Esophagus mucosa (tissue), 1 donor: ENCODE measurements at regions not wholly inside any gene's neighbourhood (a gene's known extent, or its start where the extent isn't known, plus 50 kb on each side); places are given as distances from the start of the nearest gene placed in this dataset.

Experiments
- ATAC-seq: fragments of 200-7000 bp; cut with Tn5 transposase; one replicate; pipeline ENCODE4 v1.9.1; 2020
- donor health status: DM: yes; HTN: yes; CAD: no.

DNA sequence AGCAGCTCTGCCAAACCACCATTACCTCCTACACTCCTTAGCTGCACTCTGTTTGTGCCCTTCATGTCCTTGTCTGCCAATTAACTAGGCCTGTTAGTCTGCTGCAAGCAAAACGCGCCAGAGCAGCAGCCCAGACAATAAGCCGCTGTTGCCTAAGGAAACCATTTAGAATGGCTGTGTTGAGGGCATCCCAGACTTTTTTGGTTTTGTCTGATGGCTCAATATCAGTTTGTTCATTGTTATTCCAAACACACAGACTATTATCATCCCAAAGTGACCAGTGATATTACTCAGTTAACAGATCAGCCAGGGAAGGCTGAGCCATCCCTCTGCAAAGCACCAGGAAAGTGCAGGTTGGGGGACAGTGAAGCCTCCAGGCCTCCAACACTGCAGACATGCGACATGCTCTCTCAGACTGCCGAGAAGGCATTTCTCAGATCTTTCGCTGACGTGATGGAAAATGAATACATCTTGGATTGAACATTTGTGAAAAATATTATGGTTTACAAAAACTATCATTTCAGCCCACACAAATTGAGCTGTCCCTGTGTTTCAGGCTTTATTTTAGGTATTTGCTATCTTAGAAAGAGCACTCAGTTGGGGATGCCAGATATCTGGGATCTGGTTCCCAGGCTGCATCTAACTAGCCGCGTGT lies 182.0 kb upstream of the HNRNPA3 start:
- no peak for ATAC-seq

DNA sequence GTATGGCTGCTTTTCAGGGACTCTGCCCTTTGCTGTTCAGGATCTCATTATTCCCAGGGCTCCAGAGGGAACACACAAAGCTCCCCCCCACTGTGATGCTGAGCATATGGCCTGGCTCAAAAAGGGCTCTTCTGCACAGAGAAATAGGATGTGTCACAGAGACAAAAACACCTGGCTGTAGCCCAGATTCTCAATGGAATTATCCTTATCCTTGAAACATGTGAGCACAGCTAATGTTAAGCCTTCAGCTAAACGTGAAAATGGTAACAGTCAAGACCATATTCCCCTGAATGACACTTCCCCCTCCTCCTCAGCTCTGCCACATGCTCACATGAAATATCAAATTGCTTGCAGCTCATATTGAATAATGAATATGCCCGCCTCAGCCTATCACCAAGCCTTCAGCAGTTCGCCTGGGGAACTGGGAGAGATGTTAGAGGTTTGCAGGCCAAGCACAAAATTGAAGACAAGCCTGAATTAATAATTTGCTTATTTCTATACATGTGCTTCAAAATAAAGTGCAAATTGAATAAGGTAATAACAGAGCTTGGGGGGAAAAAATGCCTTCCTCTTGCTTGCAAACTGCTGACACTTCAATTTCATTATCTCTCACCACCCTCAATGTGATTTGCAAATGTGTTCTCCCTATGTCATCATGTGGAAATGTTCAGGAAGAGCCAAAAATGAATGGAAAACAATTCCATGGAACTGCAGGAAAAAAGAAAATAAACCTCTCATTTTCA lies 181.0 kb upstream of the HNRNPA3 start:
- ATAC-seq = no peak

DNA sequence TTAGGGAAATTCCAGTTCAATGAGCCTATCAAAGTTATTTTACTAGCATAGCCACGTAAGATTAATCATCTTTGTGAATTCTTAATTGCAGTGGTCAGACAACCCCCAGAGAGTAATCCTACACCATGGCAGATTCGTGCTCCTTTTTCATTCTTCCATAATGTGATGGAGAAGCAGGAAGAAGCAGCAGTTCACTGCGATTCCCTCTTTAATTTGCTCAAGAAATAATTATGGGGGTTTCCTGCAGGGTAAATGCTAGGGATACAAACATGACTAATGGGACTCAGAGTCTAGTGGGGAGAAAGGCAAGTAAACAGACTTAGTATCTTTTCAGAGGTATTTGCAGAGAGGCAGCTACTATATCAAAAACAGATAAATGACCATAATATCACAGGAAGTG lies 175.8 kb upstream of the HNRNPA3 start:
- no peak for ATAC-seq

DNA sequence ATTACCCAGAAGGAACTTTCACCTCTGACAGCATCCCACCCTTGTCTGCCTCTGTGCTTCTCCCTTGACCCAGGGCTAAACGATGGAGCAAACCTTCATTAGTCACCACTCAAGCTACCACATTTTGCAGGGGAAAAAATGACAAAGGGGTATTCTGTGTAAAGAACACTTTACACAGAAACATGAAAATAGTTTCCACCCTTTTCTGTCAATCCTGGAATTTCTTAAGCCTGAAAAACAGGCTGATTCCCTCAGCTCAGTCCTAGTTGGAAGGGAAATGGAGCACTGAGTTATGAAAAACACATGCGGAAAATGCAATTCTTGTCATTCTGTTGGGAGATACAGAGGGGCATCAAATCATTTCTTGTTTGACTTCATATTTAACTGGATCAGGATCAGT lies 175.0 kb upstream of the HNRNPA3 start:
- no peak for ATAC-seq

DNA sequence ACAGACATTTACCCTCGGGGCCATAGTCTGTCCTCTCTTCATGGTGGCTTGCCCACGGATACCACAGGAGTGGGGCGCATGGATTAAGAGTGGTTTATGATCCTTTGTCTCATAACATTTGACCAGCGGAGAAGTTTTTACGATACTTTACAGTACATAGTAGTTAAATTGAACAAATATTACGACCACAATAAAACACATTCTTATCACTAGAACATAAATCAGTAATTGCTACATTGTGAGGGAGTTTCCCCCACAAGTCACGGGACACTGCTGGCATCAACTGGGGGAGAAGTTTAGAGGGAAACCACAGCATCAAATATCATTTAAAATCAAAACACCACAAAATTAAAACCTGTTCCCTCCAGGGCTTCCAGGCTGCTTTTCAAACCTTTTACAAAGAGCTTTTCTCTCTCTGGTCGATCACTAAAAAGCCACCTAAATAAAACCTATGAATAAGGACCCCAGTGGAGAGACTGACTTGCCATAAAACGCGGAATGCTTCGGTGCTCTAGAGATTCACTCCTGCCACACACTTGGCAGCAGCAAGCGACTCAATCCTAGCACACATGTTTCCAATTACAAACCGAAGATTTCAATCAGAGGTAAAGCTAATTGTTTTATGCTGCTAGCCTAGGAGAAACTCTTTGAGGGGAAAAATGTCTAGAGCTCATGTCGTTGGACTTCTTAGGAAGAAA lies 173.7 kb upstream of the HNRNPA3 start:
- ATAC-seq = no peak

DNA sequence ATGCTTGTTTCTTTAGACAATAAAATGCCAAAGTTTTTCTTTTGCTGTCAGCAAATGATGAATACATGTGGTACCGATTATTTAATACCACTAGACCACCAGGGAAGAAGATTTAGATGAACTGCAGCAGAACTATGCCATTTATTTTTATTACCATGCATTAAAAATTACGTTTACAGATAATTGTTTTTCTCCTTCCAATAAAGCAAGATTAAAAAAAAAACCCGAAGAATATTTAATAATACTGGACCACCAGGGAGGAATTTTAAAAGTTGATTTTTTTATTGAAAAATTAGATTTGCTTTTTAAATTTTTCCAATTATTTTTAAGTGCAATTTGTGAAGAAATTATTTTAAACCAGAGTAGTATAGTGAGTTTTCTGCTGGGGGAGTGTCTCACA lies 170.3 kb upstream of the HNRNPA3 start:
- ATAC-seq = no peak

DNA sequence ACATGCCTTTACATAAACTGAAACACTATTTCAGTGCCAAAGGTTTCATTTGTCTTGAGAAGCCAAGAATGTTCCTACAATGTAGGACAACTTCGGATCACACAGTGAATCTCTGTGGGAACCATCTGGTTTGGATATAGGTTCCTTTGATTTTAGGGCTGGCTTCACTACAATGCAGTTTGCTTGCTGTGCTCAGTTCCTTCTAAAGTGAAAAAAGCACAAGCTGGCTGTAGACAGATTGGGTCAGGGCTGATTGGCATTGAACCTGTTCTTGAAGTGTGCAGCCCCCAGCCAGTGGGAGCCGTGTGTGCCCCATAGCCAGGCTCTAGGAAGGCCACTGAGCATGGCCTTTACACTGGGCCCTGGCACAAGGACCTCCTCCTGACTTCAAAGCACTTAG lies 167.9 kb upstream of the HNRNPA3 start:
- ATAC-seq = no peak

DNA sequence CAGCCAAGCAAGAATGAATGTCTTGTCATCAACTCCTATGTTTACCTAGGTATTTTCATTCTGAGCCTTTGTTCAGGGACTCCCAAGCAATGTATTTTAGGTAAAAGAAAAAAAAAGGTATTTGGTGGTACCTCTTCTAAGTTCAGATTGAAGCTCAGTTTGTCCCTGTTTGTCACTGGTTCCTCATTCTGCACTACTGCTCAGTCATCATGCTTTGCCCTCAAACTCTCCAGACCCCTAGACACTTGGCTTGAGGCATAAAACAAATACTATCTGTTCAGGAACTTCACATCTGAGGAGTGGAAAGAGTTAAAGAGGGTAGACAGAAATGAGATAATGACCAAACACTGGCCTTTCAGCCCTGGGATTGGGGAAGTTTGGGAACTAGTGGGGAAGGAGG lies 163.6 kb upstream of the HNRNPA3 start:
- no peak for ATAC-seq

DNA sequence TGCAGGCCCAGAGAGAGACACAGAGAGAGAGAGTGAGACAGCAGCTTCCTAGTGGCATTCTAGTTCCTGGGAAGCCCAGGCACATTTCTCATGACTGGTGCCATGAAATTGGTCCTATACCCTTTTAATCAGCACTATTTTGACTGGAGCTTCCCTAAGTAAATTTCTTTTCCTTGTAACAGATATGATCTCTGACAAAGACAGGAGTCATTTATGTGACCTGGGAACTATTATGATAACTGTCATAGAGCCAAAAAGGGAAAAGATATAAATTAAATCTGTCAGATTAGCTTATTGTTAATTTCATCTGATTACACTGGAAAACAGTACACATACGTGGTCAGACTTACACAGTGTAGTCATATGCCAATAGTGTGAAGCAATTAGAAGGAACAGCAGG lies 161.3 kb upstream of the HNRNPA3 start:
- ATAC-seq = no peak

DNA sequence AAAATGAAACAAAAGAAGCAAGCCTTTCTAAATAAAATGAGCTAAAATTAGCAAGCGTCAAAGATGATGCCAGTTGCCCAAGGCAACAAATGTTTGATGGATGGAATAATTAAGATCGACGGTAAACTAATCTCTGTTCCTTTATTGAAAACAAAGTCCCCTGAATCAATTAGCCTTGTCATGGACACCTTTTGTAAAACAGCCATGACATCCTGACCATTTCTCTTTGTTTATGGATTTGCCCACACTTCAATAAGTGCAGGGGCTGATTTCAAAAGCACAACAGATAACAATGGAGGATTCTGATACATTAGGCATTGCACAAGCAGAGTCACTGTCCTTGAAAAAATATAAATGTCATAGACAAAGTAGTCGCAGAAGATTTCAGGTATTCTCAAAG lies 160.1 kb upstream of the HNRNPA3 start:
- no peak for ATAC-seq

DNA sequence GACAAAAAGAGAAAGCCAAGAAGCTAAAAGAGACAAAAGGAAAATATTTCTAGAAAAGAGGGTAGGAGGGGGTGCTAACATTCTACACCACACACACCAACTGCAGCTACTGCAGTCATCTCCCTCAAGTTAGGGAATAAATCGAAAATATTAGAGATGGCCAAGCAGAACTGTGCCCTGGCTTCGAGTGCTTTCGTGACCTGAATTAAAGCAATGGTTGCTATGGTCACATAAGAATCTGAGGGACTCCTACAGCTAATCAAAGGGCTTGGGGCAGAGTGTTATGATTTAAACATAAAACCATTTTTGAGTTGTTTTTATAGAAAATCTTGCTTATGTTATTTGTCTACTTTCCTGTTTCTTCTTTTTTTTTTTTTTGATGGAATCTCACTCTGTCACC lies 159.6 kb upstream of the HNRNPA3 start:
- no peak for ATAC-seq

DNA sequence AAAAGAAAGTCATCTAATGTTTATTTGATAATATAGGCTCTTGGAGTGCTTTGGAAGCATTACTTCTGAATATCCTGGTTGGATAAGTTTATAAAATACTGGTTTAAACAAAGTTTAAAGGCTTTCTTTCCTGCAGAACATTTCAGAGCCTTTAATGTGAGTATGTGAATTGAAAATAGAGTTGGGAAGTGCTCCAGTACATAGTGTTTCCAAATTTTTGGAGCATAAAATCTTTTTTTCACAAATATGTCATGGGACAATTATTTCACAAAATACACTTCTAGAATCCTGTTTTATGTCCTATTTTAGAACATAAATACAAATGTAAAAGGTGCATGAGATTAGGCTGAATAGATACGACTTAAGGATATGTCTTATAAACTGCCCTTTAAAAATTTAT lies 158.9 kb upstream of the HNRNPA3 start:
- no peak for ATAC-seq

DNA sequence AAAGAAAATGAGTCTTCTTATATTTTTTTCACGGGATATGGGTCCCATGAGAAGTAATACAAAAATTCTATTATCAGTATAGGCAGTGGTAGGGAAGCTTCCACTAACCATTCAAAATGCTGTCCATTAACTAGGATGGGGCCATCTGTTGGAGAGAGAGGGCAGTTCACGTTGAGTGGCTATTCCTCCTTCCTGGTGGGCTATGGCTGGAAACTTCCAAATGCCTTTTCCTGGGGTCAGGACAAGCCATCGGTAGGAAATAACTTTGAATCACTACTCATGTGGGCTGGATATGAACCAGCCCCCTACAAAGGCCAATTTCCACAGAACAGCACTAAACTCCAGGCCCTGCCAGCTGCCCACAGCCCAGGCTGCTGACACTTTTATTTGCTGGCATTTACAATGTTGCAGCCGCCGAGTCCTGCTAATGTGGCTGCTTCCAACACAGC lies 156.1 kb upstream of the HNRNPA3 start:
- ATAC-seq = no peak

DNA sequence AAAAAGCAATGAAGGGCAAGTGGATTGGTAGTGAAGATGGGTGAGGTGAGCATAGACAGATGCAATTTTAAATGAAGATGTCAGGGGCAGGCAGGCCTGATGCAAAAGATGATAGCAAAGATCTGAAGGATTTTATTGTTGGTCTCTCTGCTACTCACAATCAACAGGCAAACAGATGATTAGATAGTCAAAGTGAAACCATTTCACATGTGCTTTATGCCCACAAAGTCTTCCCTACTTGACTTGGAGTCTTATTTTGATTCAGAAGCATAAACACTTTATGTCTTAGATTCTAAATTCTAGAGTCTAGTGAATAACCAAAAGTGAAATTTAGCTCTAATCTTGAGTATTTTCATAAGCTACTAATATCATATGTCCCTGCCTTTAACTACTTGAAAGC lies 153.8 kb upstream of the HNRNPA3 start:
- ATAC-seq = no peak

DNA sequence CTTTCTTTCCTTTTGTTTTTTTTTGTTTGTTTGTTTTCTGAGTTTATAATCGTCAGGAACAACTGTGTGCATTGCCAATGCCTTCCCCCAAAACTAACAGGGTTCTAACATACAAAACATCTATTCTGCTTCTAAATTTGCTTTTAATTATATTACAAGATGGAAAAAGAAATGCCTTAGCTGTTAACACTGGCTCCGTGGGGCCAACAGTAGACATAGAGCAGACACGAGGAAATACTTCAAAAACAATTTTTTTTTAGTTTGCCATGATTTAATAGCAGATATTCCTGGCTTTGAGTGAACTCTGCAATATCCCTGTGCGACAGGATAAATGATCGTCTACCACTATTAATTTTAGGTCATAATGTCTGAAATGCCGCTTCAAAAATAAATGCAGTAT lies 153.3 kb upstream of the HNRNPA3 start:
- ATAC-seq = no peak

DNA sequence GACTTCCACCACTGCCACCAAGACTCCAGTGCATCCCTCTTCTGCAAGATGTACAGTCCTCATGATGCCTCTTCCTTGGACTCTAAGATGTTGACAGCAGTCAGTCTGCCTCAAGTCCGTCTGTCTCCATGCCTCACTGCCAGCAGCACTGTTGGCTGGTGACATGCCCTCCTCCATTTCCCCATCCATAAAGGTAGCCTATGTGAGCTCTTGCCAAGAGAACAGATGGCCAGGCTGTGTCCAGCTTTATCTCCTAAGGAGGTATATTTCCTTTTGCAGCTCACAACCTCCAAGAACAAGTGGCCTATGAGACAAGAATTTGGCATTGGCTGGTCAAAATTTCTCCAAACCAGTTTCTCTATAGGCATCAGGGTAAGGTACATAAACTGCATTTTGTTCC lies 149.3 kb upstream of the HNRNPA3 start:
- no peak for ATAC-seq

DNA sequence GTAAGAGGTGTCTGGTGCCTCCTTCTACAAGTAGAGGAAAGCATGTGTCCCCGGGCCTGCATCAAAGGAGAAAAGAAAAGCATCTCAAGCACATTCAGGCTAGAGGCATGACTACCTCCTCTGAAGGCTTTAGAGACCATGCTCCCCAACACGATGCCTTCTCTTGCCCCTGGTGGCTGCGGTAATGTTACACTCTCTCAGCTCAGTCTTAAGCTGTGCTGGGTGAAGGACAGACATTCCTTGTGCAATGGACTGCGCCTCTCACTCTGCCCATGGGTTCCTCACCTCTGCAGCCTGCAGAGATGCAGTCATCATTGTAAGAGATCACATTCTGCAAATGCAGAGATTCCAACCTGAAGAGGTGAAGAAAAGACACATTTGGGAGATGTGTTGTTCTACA lies 148.2 kb upstream of the HNRNPA3 start:
- ATAC-seq = no peak

DNA sequence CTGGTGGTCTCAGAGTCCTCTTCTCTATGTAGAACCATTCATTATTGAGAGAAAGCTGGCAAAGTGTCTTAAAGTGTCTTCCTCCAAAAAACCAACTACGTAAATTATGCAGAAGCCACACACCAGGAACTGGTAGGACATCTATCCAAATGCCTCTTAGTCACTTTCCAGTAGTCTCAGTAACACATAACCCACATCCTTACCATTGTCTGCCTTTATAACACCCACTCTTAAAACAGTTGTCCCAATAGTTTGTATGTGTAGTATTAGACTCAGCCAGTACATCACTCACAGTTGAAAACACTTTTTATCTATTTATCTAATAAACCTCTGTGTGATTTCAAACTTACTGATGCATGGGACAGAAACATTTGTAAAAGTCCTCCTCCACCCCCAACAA lies 143.6 kb upstream of the HNRNPA3 start:
- ATAC-seq = no peak

DNA sequence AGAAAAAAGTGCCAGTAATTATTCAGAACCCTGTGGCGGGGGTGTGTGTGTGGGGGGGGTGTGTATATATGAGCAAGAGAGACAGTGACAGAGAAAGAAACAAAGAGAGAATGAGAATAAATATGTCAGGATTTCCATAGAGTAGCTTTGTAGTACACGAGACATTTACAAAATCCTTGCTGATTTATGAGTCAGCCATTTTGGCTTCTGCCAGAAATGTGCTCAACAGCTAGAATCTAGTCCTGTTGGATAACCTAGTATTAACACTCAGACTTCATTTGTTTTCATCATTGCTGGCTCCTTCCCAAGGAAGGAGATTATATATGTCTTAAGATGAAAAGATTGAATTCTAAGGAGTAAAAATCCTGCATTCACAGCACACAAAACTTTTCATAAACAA lies 140.5 kb upstream of the HNRNPA3 start:
- ATAC-seq = peak; percentile 65

DNA sequence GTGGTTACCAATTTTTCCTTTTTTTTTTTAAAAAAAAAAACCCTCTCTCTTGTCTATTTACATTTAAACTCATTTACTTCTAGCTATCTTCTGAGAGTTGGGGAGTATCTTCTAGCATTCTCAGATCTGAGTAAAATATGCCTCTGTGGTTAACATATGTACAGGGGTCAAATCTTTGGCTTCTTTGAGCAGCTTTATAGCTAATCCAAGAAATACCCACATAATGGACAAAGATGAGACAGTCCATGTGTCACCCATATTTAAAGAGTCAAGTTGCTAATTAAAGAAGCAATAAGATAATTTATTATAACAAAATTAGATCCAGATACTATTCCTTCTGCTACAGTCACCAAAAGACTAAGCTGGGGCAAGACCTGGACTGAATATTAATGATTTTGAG lies 139.0 kb upstream of the HNRNPA3 start:
- no peak for ATAC-seq

DNA sequence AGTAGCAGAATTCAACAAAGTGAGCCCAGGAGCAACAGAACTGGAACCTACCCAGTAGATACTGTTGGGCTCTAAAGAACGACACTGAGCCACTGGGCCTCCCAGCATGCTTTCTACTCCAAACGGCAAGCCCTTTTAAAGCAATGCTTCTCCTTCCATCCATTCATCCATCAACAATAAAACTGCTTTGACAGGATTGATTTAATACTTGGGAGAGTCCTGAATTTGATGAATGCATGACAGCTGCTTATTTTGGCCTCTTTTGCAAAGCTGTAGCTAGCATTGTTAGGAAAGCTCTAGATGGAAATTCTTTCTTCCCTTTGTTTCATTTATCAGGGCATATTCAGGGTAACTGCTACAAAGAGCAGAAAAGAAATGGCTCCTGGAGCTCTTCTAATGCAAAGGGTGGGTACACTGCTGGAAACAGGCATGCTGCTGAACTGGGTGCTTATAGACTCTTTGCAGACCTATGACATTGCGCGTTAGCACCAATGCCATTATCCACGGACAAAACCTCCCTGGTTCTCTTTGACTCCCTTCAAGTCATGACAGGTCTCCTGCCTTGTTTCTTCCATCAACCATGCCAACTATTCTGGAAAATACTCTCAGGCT lies 138.4 kb upstream of the HNRNPA3 start:
- no peak for ATAC-seq

DNA sequence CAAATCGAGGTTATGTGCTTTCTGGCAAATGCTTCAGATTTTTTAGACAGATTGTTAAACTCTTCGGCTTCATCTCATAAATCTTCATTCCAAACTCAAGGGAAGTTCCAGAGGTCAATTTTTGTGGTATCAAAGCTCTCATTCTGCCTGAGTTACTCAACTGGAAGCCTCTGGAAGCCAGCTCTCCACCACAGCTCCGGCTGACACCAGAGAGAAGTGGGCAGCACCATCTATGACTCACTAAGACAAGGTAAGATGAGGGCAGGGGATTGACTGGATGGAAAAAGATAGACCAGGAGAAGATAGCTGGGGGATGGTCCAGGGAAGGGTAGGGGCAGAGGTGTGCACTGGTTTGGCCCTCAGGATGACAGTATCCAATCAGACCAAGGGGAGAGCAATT lies 137.3 kb upstream of the HNRNPA3 start:
- ATAC-seq = no peak

DNA sequence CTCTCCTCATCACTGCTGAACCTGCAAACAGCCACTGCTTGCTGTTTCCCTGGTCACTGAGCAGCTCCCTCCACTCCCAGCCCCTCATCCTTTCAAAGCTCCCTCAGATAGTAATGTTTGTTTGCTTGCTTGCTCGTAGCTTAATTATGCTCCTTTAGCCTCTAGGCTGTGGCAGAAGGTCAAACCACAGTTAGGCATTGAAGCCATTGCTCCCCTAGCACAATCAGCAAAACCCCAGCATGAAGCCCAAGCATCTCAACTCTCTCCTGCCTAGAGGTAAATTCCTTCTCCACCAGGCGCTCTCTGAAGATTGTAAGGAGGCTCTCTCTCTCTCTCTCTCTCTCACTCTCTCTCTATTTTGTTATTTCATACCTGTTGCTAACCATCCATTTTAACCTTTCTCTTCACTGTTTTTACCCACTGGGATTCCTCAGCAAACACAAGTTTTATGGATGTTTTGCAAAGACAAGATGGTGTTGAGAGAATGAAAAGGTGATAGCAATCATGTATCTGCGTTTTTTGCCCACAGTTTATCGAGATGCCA lies 135.9 kb upstream of the HNRNPA3 start:
- no peak for ATAC-seq
